HG03457 (cell line): ENCODE measurements at regions not wholly inside any gene's neighbourhood (a gene's known extent, or its start where the extent isn't known, plus 50 kb on each side); places are given as distances from the start of the nearest gene placed in this dataset.
"Not testable (repeated sequence)": the region's sequence is repeated elsewhere in the genome, so short reads cannot be mapped to it uniquely, and the experiment has no call there.

Experiments
- ATAC-seq: cut with Tn5 transposase; IDR thresholded peaks from one replicate; pipeline ENCODE4 v1.9.1; 2021; ENCODE audit warnings: moderate number of reproducible peaks; ENCODE audit not compliant: unreplicated experiment

- ATAC-seq: no peak
These were observed 175.9 kb upstream of the SNX2 start for GRCh38 chr5:122599000-122599399.

- ATAC-seq: no peak
These were observed 174.0 kb upstream of the SNX2 start for GRCh38 chr5:122600924-122601323.

- no peak for ATAC-seq
These were observed 172.2 kb upstream of the SNX2 start for GRCh38 chr5:122602700-122603099.

GRCh38 chr5:122605236-122605635, 169.6 kb upstream of the SNX2 start:
- no peak for ATAC-seq

GRCh38 chr5:122607818-122608217, 167.1 kb upstream of the SNX2 start:
- no peak for ATAC-seq

GRCh38 chr5:122608222-122608621, 166.7 kb upstream of the SNX2 start:
- no peak for ATAC-seq

- ATAC-seq: no peak
These were observed 163.5 kb upstream of the SNX2 start for GRCh38 chr5:122611406-122611805.

- no peak for ATAC-seq
These were observed 162.0 kb upstream of the SNX2 start for GRCh38 chr5:122612901-122613300.

- no peak for ATAC-seq
These were observed 159.7 kb upstream of the SNX2 start for GRCh38 chr5:122615146-122615545.

- no peak for ATAC-seq
These were observed 159.0 kb upstream of the SNX2 start for GRCh38 chr5:122615832-122616231.

- ATAC-seq: not testable (repeated sequence)
These were observed 156.8 kb upstream of the SNX2 start for GRCh38 chr5:122618046-122618445.

- not testable (repeated sequence) for ATAC-seq
These were observed 154.1 kb upstream of the SNX2 start for GRCh38 chr5:122620768-122621167.

GRCh38 chr5:122628714-122629113, 146.2 kb upstream of the SNX2 start:
- ATAC-seq: not testable (repeated sequence)

- no peak for ATAC-seq
These were observed 145.7 kb upstream of the SNX2 start for GRCh38 chr5:122629121-122629677.

GRCh38 chr5:122638581-122638980, 136.3 kb upstream of the SNX2 start:
- no peak for ATAC-seq

GRCh38 chr5:122639033-122639432, 135.8 kb upstream of the SNX2 start:
- ATAC-seq: no peak

- ATAC-seq: no peak
These were observed 135.0 kb upstream of the SNX2 start for GRCh38 chr5:122639864-122640263.

GRCh38 chr5:122649080-122649479, 125.8 kb upstream of the SNX2 start:
- no peak for ATAC-seq

GRCh38 chr5:122653087-122654017, 121.5 kb upstream of the SNX2 start:
- ATAC-seq: no peak

GRCh38 chr5:122656160-122656559, 118.7 kb upstream of the SNX2 start:
- no peak for ATAC-seq

GRCh38 chr5:122656577-122656976, 118.3 kb upstream of the SNX2 start:
- ATAC-seq: no peak

GRCh38 chr5:122661496-122662180, 113.2 kb upstream of the SNX2 start:
- ATAC-seq: no peak
